H1 (cell line): ENCODE measurements at regions not wholly inside any gene's neighbourhood (a gene's known extent, or its start where the extent isn't known, plus 50 kb on each side); places are given as distances from the start of the nearest gene placed in this dataset.

Experiments
- JUN ChIP-seq: IDR thresholded peaks from 2 replicates; pipeline ENCODE4 v1.6.1; 2011; ENCODE audit warnings: low read depth, mild to moderate bottlenecking, improper control_type of control experiment, low read length
- RBBP5 ChIP-seq: IDR thresholded peaks from 2 replicates; pipeline ENCODE4 v1.7.1; 2012; ENCODE audit warnings: low read depth, mild to moderate bottlenecking, inconsistent platforms, low read length, moderate library complexity, borderline replicate concordance
- TEAD4 ChIP-seq: IDR thresholded peaks from 2 replicates; pipeline ENCODE4 v1.6.1; 2012; ENCODE audit warnings: low read depth, low read length, inconsistent platforms, mixed read lengths
- TF ChIP-seq, protein P1 (sequence below): fragments of 300-600 bp; sonication (generic); IDR thresholded peaks from 2 replicates; pipeline ENCODE4 v1.7.1; 2012; ENCODE audit warnings: low read length, moderate library complexity, mild to moderate bottlenecking, inconsistent platforms; ENCODE audit not compliant: insufficient replicate concordance
- TF ChIP-seq, protein P2 (sequence below): IDR thresholded peaks from 2 replicates; pipeline ENCODE4 v1.6.1; 2012; ENCODE audit warnings: inconsistent platforms

GRCh38 chr21:16572032-16572431, 842.2 kb downstream of the USP25 start (continued):
- TF ChIP-seq, protein P1, sequence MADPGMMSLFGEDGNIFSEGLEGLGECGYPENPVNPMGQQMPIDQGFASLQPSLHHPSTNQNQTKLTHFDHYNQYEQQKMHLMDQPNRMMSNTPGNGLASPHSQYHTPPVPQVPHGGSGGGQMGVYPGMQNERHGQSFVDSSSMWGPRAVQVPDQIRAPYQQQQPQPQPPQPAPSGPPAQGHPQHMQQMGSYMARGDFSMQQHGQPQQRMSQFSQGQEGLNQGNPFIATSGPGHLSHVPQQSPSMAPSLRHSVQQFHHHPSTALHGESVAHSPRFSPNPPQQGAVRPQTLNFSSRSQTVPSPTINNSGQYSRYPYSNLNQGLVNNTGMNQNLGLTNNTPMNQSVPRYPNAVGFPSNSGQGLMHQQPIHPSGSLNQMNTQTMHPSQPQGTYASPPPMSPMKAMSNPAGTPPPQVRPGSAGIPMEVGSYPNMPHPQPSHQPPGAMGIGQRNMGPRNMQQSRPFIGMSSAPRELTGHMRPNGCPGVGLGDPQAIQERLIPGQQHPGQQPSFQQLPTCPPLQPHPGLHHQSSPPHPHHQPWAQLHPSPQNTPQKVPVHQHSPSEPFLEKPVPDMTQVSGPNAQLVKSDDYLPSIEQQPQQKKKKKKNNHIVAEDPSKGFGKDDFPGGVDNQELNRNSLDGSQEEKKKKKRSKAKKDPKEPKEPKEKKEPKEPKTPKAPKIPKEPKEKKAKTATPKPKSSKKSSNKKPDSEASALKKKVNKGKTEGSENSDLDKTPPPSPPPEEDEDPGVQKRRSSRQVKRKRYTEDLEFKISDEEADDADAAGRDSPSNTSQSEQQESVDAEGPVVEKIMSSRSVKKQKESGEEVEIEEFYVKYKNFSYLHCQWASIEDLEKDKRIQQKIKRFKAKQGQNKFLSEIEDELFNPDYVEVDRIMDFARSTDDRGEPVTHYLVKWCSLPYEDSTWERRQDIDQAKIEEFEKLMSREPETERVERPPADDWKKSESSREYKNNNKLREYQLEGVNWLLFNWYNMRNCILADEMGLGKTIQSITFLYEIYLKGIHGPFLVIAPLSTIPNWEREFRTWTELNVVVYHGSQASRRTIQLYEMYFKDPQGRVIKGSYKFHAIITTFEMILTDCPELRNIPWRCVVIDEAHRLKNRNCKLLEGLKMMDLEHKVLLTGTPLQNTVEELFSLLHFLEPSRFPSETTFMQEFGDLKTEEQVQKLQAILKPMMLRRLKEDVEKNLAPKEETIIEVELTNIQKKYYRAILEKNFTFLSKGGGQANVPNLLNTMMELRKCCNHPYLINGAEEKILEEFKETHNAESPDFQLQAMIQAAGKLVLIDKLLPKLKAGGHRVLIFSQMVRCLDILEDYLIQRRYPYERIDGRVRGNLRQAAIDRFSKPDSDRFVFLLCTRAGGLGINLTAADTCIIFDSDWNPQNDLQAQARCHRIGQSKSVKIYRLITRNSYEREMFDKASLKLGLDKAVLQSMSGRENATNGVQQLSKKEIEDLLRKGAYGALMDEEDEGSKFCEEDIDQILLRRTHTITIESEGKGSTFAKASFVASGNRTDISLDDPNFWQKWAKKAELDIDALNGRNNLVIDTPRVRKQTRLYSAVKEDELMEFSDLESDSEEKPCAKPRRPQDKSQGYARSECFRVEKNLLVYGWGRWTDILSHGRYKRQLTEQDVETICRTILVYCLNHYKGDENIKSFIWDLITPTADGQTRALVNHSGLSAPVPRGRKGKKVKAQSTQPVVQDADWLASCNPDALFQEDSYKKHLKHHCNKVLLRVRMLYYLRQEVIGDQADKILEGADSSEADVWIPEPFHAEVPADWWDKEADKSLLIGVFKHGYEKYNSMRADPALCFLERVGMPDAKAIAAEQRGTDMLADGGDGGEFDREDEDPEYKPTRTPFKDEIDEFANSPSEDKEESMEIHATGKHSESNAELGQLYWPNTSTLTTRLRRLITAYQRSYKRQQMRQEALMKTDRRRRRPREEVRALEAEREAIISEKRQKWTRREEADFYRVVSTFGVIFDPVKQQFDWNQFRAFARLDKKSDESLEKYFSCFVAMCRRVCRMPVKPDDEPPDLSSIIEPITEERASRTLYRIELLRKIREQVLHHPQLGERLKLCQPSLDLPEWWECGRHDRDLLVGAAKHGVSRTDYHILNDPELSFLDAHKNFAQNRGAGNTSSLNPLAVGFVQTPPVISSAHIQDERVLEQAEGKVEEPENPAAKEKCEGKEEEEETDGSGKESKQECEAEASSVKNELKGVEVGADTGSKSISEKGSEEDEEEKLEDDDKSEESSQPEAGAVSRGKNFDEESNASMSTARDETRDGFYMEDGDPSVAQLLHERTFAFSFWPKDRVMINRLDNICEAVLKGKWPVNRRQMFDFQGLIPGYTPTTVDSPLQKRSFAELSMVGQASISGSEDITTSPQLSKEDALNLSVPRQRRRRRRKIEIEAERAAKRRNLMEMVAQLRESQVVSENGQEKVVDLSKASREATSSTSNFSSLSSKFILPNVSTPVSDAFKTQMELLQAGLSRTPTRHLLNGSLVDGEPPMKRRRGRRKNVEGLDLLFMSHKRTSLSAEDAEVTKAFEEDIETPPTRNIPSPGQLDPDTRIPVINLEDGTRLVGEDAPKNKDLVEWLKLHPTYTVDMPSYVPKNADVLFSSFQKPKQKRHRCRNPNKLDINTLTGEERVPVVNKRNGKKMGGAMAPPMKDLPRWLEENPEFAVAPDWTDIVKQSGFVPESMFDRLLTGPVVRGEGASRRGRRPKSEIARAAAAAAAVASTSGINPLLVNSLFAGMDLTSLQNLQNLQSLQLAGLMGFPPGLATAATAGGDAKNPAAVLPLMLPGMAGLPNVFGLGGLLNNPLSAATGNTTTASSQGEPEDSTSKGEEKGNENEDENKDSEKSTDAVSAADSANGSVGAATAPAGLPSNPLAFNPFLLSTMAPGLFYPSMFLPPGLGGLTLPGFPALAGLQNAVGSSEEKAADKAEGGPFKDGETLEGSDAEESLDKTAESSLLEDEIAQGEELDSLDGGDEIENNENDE, result no peak
- TF ChIP-seq, protein P2, sequence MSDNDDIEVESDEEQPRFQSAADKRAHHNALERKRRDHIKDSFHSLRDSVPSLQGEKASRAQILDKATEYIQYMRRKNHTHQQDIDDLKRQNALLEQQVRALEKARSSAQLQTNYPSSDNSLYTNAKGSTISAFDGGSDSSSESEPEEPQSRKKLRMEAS, result no peak
- TF ChIP-seq RBBP5, result no peak
- TF ChIP-seq TEAD4, result no peak
- TF ChIP-seq JUN, result no peak
